Gastroesophageal sphincter (tissue), 4 donors: ENCODE measurements at regions not wholly inside any gene's neighbourhood (a gene's known extent, or its start where the extent isn't known, plus 50 kb on each side); places are given as distances from the start of the nearest gene placed in this dataset.

Experiments used
- ATAC-seq: fragments of 150-250 bp; one replicate; pipeline ENCODE4 v1.9.1; 2016; ENCODE audit warnings: mild to moderate bottlenecking, moderate library complexity
- H3K27ac ChIP-seq, 4 donors: fragments of 200-600 bp; sonication (generic) in 3 of 4; 1 replicate in 3 of 4; 2 replicates in 1 of 4; pipeline ENCODE4 v1.5.1; 2016 to 2019
- H3K27me3 ChIP-seq: fragments of 200-600 bp; sonication (generic); one replicate; pipeline ENCODE4 v1.5.1; 2019
- H3K36me3 ChIP-seq, 2 donors: fragments of 200-600 bp; sonication (generic); one replicate each; pipeline ENCODE4 v1.5.1; 2019; ENCODE audit warnings: control low read depth in 1 of 2
- H3K4me1 ChIP-seq, 3 donors: fragments of 200-600 bp; sonication (generic); 1 replicate in 2 of 3; 2 replicates in 1 of 3; pipeline ENCODE4 v1.5.1; 2016 to 2019; ENCODE audit warnings: control low read depth in 2 of 3
- H3K4me3 ChIP-seq, 2 donors: fragments of 200-600 bp; sonication (generic); one replicate each; pipeline ENCODE4 v1.5.1; 2019; ENCODE audit warnings: mild to moderate bottlenecking in 1 of 2, moderate library complexity in 1 of 2
- H3K9me3 ChIP-seq, 3 donors: fragments of 200-600 bp; sonication (generic); one replicate each; pipeline ENCODE4 v1.5.1; 2017 to 2019; ENCODE audit warnings: control low read depth in 2 of 3
- CTCF ChIP-seq, 4 experiments: fragments of 200-600 bp in 2 of 4; fragments of 450-650 bp in 2 of 4; sonication (generic) in 1 of 4; IDR thresholded peaks; one replicate each; pipeline ENCODE4 v1.5.1; 2017 to 2019; ENCODE audit warnings: antibody characterized with exemption in 4 of 4, mild to moderate bottlenecking in 2 of 4, moderate library complexity in 2 of 4
- EP300 ChIP-seq: sonication (generic); formaldehyde crosslinking; IDR thresholded peaks from one replicate; pipeline ENCODE4 v1.6.1; 2017; ENCODE audit warnings: antibody characterized with exemption, mild to moderate bottlenecking
- POLR2A ChIP-seq, 2 donors: fragments of 450-650 bp; IDR thresholded peaks; one replicate each; pipeline ENCODE4 v1.6.1; 2017; ENCODE audit warnings: antibody characterized with exemption in 2 of 2, mild to moderate bottlenecking in 2 of 2, moderate library complexity in 1 of 2
- POLR2AphosphoS5 ChIP-seq: sonication (generic); formaldehyde crosslinking; IDR thresholded peaks from one replicate; pipeline ENCODE4 v1.6.1; 2017; ENCODE audit warnings: antibody characterized with exemption
- WGBS, 2 donors: methylation state at CpG; one replicate each; pipeline ENCODE4 v1.1.5; 2018; ENCODE audit warnings: low coverage in 1 of 2; 5-methylcytosine and 5-hydroxymethylcytosine counted together

DNA sequence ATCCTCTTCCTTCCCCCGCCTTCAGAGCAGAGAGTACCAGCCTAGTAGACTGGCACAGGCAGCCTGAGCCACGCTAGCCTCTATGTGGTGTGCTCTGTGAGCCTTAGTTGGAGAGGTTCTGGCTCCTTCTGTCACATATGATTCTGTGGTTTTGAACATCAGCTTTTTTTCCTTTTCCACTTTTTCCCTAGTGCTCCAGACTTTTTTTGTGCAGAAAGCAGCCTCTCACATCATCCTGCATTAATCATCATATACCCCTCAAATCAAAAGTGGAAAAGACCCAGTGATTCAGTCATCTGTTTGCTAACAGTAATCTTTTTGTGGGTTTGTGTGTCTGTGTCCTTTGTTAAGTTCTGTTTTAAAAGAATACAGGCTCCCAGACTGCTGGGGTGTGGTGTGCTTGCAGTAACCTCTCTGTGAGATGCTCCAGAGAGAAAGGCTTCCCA lies 663.9 kb upstream of the RGMB start:
- TF ChIP-seq POLR2A (IDR thresholded peaks at IDR 0.05): no peak
- no peak for TF ChIP-seq EP300
- TF ChIP-seq CTCF (IDR thresholded peaks at IDR 0.05): no peak
- no peak for TF ChIP-seq POLR2AphosphoS5
- Histone ChIP-seq H3K4me1 (no peaks in the 10 kb centered on the region), H3K27me3 (no peaks in the 10 kb centered on the region), H3K27ac (no peak overlapping the region), H3K36me3 (no peaks in the 10 kb centered on the region), H3K9me3 (peaks cover 0 to 10% (median 0%) of the 10 kb centered on the region in 3 donors), H3K4me3 (no peak overlapping the region)
- WGBS, 2 donors: 79 to 88% methylated on average over 1 to 2 of the region's 2 CpGs
- ATAC-seq: no peak

GRCh38 chr5:98110282-98110691 lies 663.2 kb upstream of the RGMB start:
- no peak for ATAC-seq
- Histone ChIP-seq H3K36me3 (no peaks in the 10 kb centered on the region), H3K27ac (no peak overlapping the region), H3K4me1 (no peaks in the 10 kb centered on the region), H3K9me3 (peaks cover 0 to 10% (median 0%) of the 10 kb centered on the region in 3 donors), H3K4me3 (no peak overlapping the region), H3K27me3 (no peaks in the 10 kb centered on the region)
- WGBS, 2 donors: 15 to 29% methylated on average over 4 of the region's 4 CpGs
- TF ChIP-seq CTCF (IDR thresholded peaks at IDR 0.05) (no peak), POLR2A (IDR thresholded peaks at IDR 0.05) (no peak), POLR2AphosphoS5 (no peak), EP300 (no peak)

- WGBS, 2 donors: 71 to 100% methylated on average over 3 to 4 of the region's 4 CpGs
- ATAC-seq: no peak
- TF ChIP-seq POLR2AphosphoS5: no peak
- TF ChIP-seq CTCF (IDR thresholded peaks at IDR 0.05): no peak
- no peak for TF ChIP-seq POLR2A (IDR thresholded peaks at IDR 0.05)
- TF ChIP-seq EP300: no peak
Observed at GRCh38 chr5:98110791-98111190, 662.7 kb upstream of the RGMB start.

DNA sequence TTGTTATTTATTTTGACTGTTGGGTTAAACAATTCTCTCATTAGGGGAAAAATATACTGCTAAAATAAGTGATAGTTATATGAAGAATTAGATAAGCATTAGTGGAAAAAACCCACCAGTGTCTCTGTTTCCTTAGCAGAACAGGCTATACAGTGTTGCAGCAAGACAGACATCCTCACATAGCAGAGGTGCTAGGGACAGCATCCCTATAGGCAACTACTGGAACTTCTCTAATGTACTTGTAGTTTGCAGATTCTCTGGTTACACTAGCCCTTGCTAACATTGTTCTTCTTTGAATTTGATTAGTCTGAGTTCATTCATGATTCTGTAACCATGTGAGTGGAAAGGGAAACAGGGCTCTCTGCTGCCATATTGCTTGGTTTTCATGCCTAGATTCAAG lies 661.8 kb upstream of the RGMB start:
- Histone ChIP-seq H3K27me3 (no peaks in the 10 kb centered on the region), H3K4me1 (no peaks in the 10 kb centered on the region), H3K36me3 (no peaks in the 10 kb centered on the region), H3K9me3 (peaks cover 0 to 10% (median 0%) of the 10 kb centered on the region in 3 donors), H3K27ac (no peak overlapping the region), H3K4me3 (no peak overlapping the region)
- TF ChIP-seq POLR2A (IDR thresholded peaks at IDR 0.05) (no peak), POLR2AphosphoS5 (no peak)
- no peak for ATAC-seq

More at GRCh38 chr5:98110791-98111190, 662.7 kb upstream of the RGMB start:
- no peaks in the 10 kb centered on the region for H3K27me3 ChIP-seq
- H3K27ac ChIP-seq: no peak overlapping the region
- no peaks in the 10 kb centered on the region for H3K36me3 ChIP-seq
- no peak overlapping the region for H3K4me3 ChIP-seq
- no peaks in the 10 kb centered on the region for H3K4me1 ChIP-seq
- H3K9me3 ChIP-seq: peaks cover 0 to 10% (median 0%) of the 10 kb centered on the region in 3 donors

DNA sequence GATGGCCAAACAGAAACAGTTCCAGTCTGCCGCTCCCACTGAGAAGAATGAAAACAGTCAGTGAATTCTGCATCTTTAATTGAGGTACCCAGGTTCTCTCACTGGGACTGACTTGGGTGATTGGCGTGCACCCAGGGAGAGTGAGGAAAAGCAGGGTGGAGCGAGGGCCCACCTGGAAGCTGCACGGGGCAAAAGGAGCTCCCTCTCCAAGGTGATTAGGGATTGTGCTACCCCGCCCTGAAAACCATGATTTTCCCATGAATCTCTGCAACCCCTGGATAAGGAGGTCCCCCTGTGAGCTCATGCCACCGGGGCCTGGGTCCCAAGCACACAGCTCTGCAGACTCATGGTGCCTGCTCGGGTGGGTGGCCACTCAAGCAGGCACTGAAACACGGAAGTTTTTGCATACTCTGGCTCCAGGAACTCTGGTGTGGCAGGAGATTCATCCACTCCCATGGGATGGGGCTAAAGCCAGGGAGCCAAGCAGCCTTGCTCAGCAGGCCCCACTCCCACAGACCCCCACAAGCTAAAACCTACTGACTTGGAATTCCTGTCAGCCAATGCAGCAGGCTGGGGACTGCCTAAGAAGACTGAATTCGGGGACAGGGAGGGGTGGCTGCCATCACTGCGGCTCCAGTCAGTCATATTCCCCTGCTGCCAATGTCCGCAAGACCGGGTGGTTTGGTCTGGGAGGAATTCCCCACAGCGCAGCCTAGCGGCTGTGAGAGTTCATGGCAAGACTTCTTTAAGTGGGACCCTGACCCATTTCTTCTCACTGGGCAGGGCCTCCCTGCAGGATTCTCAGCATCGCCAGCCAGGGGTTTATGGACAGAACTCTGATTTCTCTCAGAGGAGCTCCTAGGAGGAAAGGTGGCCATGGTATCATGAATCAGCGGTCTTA lies 652.2 kb upstream of the RGMB start:
- TF ChIP-seq CTCF (IDR thresholded peaks at IDR 0.05) (no peak), POLR2A (IDR thresholded peaks at IDR 0.05) (no peak), EP300 (no peak), POLR2AphosphoS5 (no peak)

More for the DNA sequence above, 652.2 kb upstream of the RGMB start:
- H3K9me3 ChIP-seq: no peaks in the 10 kb centered on the region
- no peaks in the 10 kb centered on the region for H3K27me3 ChIP-seq
- H3K27ac ChIP-seq: no peak overlapping the region
- no peak overlapping the region for H3K4me3 ChIP-seq
- ATAC-seq: peak; percentile 28
- no peaks in the 10 kb centered on the region for H3K36me3 ChIP-seq
- WGBS, 2 donors: 89 to 96% methylated on average over 2 to 11 of the region's 16 CpGs
- no peaks in the 10 kb centered on the region for H3K4me1 ChIP-seq
